Gastroesophageal sphincter (tissue), 4 donors: ENCODE measurements at regions not wholly inside any gene's neighbourhood (a gene's known extent, or its start where the extent isn't known, plus 50 kb on each side); places are given as distances from the start of the nearest gene placed in this dataset.

Source experiments
- ATAC-seq: fragments of 150-250 bp; one replicate; pipeline ENCODE4 v1.9.1; 2016; ENCODE audit warnings: mild to moderate bottlenecking, moderate library complexity
- H3K27ac ChIP-seq, 4 donors: fragments of 200-600 bp; sonication (generic) in 3 of 4; 1 replicate in 3 of 4; 2 replicates in 1 of 4; pipeline ENCODE4 v1.5.1; 2016 to 2019
- H3K27me3 ChIP-seq: fragments of 200-600 bp; sonication (generic); one replicate; pipeline ENCODE4 v1.5.1; 2019
- H3K36me3 ChIP-seq, 2 donors: fragments of 200-600 bp; sonication (generic); one replicate each; pipeline ENCODE4 v1.5.1; 2019; ENCODE audit warnings: control low read depth in 1 of 2
- H3K4me1 ChIP-seq, 3 donors: fragments of 200-600 bp; sonication (generic); 1 replicate in 2 of 3; 2 replicates in 1 of 3; pipeline ENCODE4 v1.5.1; 2016 to 2019; ENCODE audit warnings: control low read depth in 2 of 3
- H3K4me3 ChIP-seq, 2 donors: fragments of 200-600 bp; sonication (generic); one replicate each; pipeline ENCODE4 v1.5.1; 2019; ENCODE audit warnings: mild to moderate bottlenecking in 1 of 2, moderate library complexity in 1 of 2
- H3K9me3 ChIP-seq, 3 donors: fragments of 200-600 bp; sonication (generic); one replicate each; pipeline ENCODE4 v1.5.1; 2017 to 2019; ENCODE audit warnings: control low read depth in 2 of 3
- EP300 ChIP-seq: sonication (generic); formaldehyde crosslinking; IDR thresholded peaks from one replicate; pipeline ENCODE4 v1.6.1; 2017; ENCODE audit warnings: antibody characterized with exemption, mild to moderate bottlenecking
- POLR2A ChIP-seq, 2 donors: fragments of 450-650 bp; IDR thresholded peaks; one replicate each; pipeline ENCODE4 v1.6.1; 2017; ENCODE audit warnings: antibody characterized with exemption in 2 of 2, mild to moderate bottlenecking in 2 of 2, moderate library complexity in 1 of 2
- POLR2AphosphoS5 ChIP-seq: sonication (generic); formaldehyde crosslinking; IDR thresholded peaks from one replicate; pipeline ENCODE4 v1.6.1; 2017; ENCODE audit warnings: antibody characterized with exemption
- WGBS, 2 donors: methylation state at CpG; one replicate each; pipeline ENCODE4 v1.1.5; 2018; ENCODE audit warnings: low coverage in 1 of 2; 5-methylcytosine and 5-hydroxymethylcytosine counted together
- TF ChIP-seq, protein P1 (sequence below), 4 experiments: fragments of 200-600 bp in 2 of 4; fragments of 450-650 bp in 2 of 4; sonication (generic) in 1 of 4; IDR thresholded peaks; one replicate each; pipeline ENCODE4 v1.5.1; 2017 to 2019; ENCODE audit warnings: antibody characterized with exemption in 4 of 4, mild to moderate bottlenecking in 2 of 4, moderate library complexity in 2 of 4

DNA sequence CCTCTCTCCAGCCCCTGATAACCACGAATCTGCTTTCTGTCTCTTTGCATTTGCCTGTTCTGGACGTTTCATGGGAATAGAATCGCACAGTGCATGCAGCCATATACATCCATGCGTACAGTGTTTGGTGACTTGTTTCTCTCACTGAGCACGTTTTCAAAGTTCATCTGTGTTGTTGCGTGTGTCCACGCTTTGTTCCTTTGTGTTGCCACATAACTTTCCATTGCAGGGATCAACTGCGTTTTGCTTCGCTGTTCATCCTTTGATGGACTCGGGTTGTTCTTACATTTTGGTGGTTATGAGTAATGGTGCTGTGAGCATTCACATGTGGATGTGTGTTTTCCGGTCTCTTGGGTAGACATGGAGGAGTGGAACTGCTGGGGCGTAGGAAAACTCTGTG, 56.4 kb upstream of the TAMM41 start:
- WGBS, 2 donors, result 69 to 76% methylated on average over 10 to 12 of the region's 12 CpGs
- H3K9me3 ChIP-seq, result no peaks in the 10 kb centered on the region
- H3K4me3 ChIP-seq, result no peak overlapping the region
- H3K36me3 ChIP-seq, result no peaks in the 10 kb centered on the region
- TF ChIP-seq POLR2A (IDR thresholded peaks at IDR 0.05) (no peak), POLR2AphosphoS5 (no peak)
- ATAC-seq, result no peak
- H3K27me3 ChIP-seq, result peaks cover 7% of the 10 kb centered on the region
- no peaks in the 10 kb centered on the region for H3K4me1 ChIP-seq
- no peak overlapping the region for H3K27ac ChIP-seq

DNA sequence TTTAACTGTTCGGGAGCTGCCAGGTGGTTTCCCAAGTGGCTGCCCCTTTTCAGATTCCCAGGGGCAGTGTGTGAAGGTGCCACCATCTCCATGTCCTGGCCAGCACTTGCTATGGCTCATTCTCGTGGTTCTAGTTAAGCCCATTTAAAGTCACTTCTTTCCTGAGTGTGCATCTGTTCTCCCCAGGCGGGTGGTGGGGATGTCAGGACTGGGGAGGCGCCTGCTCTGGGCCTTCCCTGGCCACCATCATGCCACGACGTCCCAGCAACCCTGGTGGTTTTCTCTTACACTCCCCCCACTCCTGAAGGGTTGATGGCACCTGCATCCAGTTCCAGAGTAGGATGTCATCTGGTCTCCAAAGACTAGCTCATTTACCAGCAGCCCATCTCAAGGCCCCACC, 56.8 kb upstream of the TAMM41 start:
- TF ChIP-seq POLR2A (IDR thresholded peaks at IDR 0.05) (no peak), EP300 (no peak), POLR2AphosphoS5 (no peak)
- TF ChIP-seq, protein P1, sequence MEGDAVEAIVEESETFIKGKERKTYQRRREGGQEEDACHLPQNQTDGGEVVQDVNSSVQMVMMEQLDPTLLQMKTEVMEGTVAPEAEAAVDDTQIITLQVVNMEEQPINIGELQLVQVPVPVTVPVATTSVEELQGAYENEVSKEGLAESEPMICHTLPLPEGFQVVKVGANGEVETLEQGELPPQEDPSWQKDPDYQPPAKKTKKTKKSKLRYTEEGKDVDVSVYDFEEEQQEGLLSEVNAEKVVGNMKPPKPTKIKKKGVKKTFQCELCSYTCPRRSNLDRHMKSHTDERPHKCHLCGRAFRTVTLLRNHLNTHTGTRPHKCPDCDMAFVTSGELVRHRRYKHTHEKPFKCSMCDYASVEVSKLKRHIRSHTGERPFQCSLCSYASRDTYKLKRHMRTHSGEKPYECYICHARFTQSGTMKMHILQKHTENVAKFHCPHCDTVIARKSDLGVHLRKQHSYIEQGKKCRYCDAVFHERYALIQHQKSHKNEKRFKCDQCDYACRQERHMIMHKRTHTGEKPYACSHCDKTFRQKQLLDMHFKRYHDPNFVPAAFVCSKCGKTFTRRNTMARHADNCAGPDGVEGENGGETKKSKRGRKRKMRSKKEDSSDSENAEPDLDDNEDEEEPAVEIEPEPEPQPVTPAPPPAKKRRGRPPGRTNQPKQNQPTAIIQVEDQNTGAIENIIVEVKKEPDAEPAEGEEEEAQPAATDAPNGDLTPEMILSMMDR (IDR thresholded peaks at IDR 0.05), result no peak
- Histone ChIP-seq H3K36me3 (no peaks in the 10 kb centered on the region), H3K4me3 (no peak overlapping the region), H3K9me3 (no peaks in the 10 kb centered on the region), H3K27ac (no peak overlapping the region), H3K4me1 (no peaks in the 10 kb centered on the region), H3K27me3 (peaks cover 7% of the 10 kb centered on the region)
- WGBS, 2 donors, result 73% methylated on average over 4 of the region's 6 CpGs; no CpG with 5 or more reads in 1 of the 2 donors
- ATAC-seq, result no peak

DNA sequence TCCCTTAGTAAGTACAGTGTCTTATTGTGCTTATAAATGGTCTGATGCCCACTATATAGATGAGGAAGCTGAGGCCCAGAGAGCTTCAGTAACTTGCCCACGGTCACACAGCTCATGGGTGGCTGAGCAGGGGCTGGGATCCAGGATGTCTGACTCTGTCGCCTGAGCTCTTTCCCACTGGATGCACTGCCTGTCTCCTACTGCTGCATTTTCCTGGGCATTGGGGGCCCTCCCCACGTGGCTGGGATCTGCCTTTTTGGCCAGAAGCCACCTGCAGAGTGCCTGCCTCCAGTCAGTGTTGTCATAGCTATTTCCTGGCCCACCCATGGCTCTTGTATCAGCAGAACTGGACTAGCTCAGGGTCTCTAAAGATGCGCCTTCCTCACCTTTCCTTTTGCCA, 57.5 kb upstream of the TAMM41 start:
- no peak for TF ChIP-seq POLR2AphosphoS5
- TF ChIP-seq, protein P1 (IDR thresholded peaks at IDR 0.05), result no peak
- TF ChIP-seq POLR2A (IDR thresholded peaks at IDR 0.05), result no peak
- TF ChIP-seq EP300, result no peak

DNA sequence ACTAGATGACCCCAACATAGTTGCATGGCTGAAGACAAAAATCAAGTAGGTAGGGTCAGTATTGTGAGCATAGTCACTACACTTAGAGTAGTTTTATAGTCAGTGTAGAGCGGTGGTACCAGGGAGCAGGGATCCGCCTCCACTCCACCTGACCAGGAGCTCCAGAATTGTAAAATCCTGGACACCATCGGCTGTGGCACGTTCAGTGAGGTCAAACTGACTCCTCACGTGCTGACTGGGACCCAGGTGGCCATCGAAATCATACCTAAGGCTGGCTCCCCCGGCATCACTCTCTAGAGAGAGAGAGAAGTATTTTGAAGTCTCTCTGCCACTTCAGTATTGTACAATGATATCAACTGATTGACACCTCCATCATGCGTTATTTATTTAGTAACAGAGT, 59.7 kb upstream of the TAMM41 start:
- TF ChIP-seq, protein P1 (IDR thresholded peaks at IDR 0.05), result no peak
- TF ChIP-seq POLR2A (IDR thresholded peaks at IDR 0.05) (no peak), POLR2AphosphoS5 (no peak), EP300 (no peak)
- H3K27ac ChIP-seq, result no peak overlapping the region
- H3K36me3 ChIP-seq, result no peaks in the 10 kb centered on the region
- H3K4me3 ChIP-seq, result no peak overlapping the region
- H3K4me1 ChIP-seq, result no peaks in the 10 kb centered on the region
- WGBS, 2 donors, result 77 to 90% methylated on average over 2 to 7 of the region's 8 CpGs
- peaks cover 5% of the 10 kb centered on the region for H3K27me3 ChIP-seq
- no peak for ATAC-seq
- H3K9me3 ChIP-seq, result no peaks in the 10 kb centered on the region

More for the DNA sequence above, 57.5 kb upstream of the TAMM41 start:
- peaks cover 2% of the 10 kb centered on the region for H3K27me3 ChIP-seq
- 54 to 60% methylated on average over 2 to 3 of the region's 4 CpGs for WGBS, 2 donors
- H3K4me1 ChIP-seq, result no peaks in the 10 kb centered on the region
- H3K4me3 ChIP-seq, result no peak overlapping the region
- H3K27ac ChIP-seq, result no peak overlapping the region
- H3K9me3 ChIP-seq, result no peaks in the 10 kb centered on the region
- no peak for ATAC-seq
- H3K36me3 ChIP-seq, result no peaks in the 10 kb centered on the region

DNA sequence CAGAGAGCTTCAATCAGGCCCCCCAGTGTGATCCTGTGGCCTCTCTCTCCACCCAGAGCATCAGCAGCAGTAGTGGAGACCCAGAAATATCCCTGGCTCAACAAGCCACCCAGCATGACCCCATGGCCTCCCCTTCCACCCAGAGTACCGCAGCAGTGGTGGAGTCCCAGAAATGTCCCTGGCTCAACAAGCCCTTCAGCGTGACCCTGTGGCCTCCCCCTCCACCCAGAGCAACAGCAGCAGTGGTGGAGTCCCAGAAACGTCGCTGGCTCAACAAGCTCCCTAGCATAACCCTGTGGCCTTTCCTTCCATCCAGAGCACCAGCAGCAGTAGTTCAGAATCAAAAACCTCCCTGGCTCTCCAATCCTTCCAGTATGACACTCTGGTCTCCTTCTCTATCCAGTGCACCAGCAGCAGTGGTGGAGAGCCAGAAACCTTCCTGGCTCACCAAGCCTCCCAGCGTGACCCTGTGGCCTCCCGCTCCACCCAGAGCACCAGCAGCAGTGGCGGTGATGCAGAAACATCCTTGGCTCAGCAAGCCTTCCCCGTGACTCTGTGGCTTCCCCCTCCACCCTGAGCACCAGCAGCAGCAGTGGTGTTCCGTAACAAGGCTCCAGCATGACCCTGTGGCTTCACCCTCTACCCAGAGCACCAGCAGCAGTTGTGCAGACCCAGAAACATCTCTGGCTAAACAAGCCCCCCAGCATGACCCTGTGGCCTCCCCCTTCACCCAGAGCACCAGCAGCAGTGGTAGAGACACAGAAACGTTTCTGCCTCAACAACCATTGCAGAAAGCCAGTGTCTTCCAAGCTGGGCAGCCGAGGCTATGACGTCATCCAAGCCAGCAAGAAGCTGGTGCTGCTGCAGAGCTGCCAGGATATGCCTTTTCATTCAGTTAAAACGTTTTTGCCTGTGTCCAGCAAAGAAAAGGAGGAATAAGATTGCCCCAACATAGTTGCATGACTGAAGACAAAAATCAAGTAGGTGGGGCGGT, 61.3 kb upstream of the TAMM41 start:
- H3K4me1 ChIP-seq, result no peaks in the 10 kb centered on the region
- no peak overlapping the region for H3K4me3 ChIP-seq
- H3K27ac ChIP-seq, result no peak overlapping the region
- H3K27me3 ChIP-seq, result peaks cover 9% of the 10 kb centered on the region
- TF ChIP-seq, protein P1 (IDR thresholded peaks at IDR 0.05), result no peak
- TF ChIP-seq EP300 (no peak), POLR2A (IDR thresholded peaks at IDR 0.05) (no peak), POLR2AphosphoS5 (no peak)
- no peak for ATAC-seq
- WGBS, 2 donors, result 46 to 53% methylated on average over 4 to 5 of the region's 14 CpGs
- H3K9me3 ChIP-seq, result no peaks in the 10 kb centered on the region
- no peaks in the 10 kb centered on the region for H3K36me3 ChIP-seq
